ENCODE measurements at regions not wholly inside any gene's neighbourhood (a gene's known extent, or its start where the extent isn't known, plus 50 kb on each side); places are given as distances from the start of the nearest gene placed in this dataset.

- TF ChIP-seq CTCF (IDR thresholded peaks at IDR 0.05; ENCODE audit: low read length) (no peak), EZH2 (IDR thresholded peaks at IDR 0.05; ENCODE audit: borderline replicate concordance, low read length) (no peak)
Observed at GRCh38 chr6:22364306-22364705, 67.5 kb upstream of the PRL start.
